H1 (cell line): ENCODE measurements at regions not wholly inside any gene's neighbourhood (a gene's known extent, or its start where the extent isn't known, plus 50 kb on each side); places are given as distances from the start of the nearest gene placed in this dataset.

Source experiments
- CTCF ChIA-PET: fragments of 300-600 bp; sonication (Branson Sonifier 250); formaldehyde crosslinking; loops from one replicate; lab custom pipeline; 2021; ENCODE audit not compliant: partially characterized antibody; lab: Charles Lee
- POLR2A ChIA-PET: fragments of 300-600 bp; sonication (Branson Sonifier 250); formaldehyde crosslinking; loops from one replicate; lab custom pipeline; 2021; ENCODE audit warnings: inconsistent platforms; ENCODE audit not compliant: partially characterized antibody; lab: Charles Lee
- DNase-seq, 2 experiments: peaks; one replicate each; pipeline versions ENCODE4 v3.0.0 to v3.0.0-alpha.2; 2010 to 2022; ENCODE audit warnings: low spot score in 2 of 2, low read depth in 1 of 2, mixed read lengths in 1 of 2
- FAIRE-seq: peaks from 2 replicates; lab custom pipeline; 2011; peaks lifted over from hg19 to GRCh38; lab: Jason Lieb, UNC
- H2AFZ ChIP-seq: 2 replicates; pipeline ENCODE4 v1.8.1; 2012; ENCODE audit warnings: low read length, inconsistent platforms
- H2AK5ac ChIP-seq: 2 replicates; pipeline ENCODE4 v1.6.1; 2013; ENCODE audit warnings: low read depth, low read length
- H2BK120ac ChIP-seq: replicated peaks from 2 replicates; pipeline ENCODE3; 2013; ENCODE audit warnings: low read depth, low read length, inconsistent platforms
- H2BK12ac ChIP-seq: 2 replicates; pipeline ENCODE4 v1.6.1; 2013; ENCODE audit warnings: low read depth, low read length
- H2BK15ac ChIP-seq: 2 replicates; pipeline ENCODE4 v1.6.1; 2013; ENCODE audit warnings: low read length
- H2BK20ac ChIP-seq: 2 replicates; pipeline ENCODE4 v1.6.1; 2013; ENCODE audit warnings: low read length
- H2BK5ac ChIP-seq: 2 replicates; pipeline ENCODE4 v1.6.1; 2013; ENCODE audit warnings: low read depth, low read length
- H3K14ac ChIP-seq: 2 replicates; pipeline ENCODE4 v1.6.1; 2013; ENCODE audit warnings: inconsistent platforms; ENCODE audit not compliant: insufficient read length
- H3K18ac ChIP-seq: 2 replicates; pipeline ENCODE4 v1.6.1; 2013; ENCODE audit warnings: low read length; ENCODE audit errors: extremely low read depth
- H3K23ac ChIP-seq: 2 replicates; pipeline ENCODE4 v1.6.1; 2013; ENCODE audit warnings: inconsistent platforms; ENCODE audit not compliant: insufficient read length
- H3K23me2 ChIP-seq: 2 replicates; pipeline ENCODE4 v1.6.1; 2013; ENCODE audit warnings: low read depth, low read length
- H3K27ac ChIP-seq: 2 replicates; pipeline ENCODE4 v1.6.1; 2011; ENCODE audit warnings: low read depth, low read length, inconsistent platforms
- H3K27me3 ChIP-seq, 4 experiments: replicated peaks in 1 of 4; 1 replicate in 1 of 4; 2 replicates in 3 of 4; pipeline versions ENCODE4 v1.6.1 to v1.8.1; 2011 to 2013; ENCODE audit warnings: low read length in 3 of 4, mild to moderate bottlenecking in 3 of 4, inconsistent platforms in 2 of 4, mixed read lengths in 2 of 4, moderate library complexity in 1 of 4; ENCODE audit not compliant: control insufficient read depth in 3 of 4, insufficient read depth in 3 of 4; ENCODE audit errors: extremely low read depth in 1 of 4
- H3K36me3 ChIP-seq, 4 experiments: 2 replicates each; pipeline versions ENCODE4 v1.6.1 to v1.8.1; 2011 to 2013; ENCODE audit warnings: mild to moderate bottlenecking in 4 of 4, low read length in 3 of 4, moderate library complexity in 2 of 4, control low read depth in 1 of 4, inconsistent platforms in 1 of 4; ENCODE audit not compliant: insufficient read depth in 4 of 4, control insufficient read depth in 2 of 4
- H3K4ac ChIP-seq: replicated peaks from 2 replicates; pipeline ENCODE3; 2013; ENCODE audit warnings: low read length, low read depth, mixed read lengths, inconsistent platforms; ENCODE audit not compliant: insufficient read length
- H3K4me1 ChIP-seq, 4 experiments: replicated peaks in 1 of 4; 1 replicate in 1 of 4; 2 replicates in 3 of 4; pipeline versions ENCODE4 v1.6.1 to v1.8.1; 2011 to 2013; ENCODE audit warnings: low read length in 3 of 4, inconsistent platforms in 2 of 4, mixed read lengths in 1 of 4; ENCODE audit not compliant: insufficient read depth in 4 of 4, control insufficient read depth in 3 of 4
- H3K4me2 ChIP-seq, 2 experiments: 2 replicates each; pipeline versions ENCODE4 v1.6.1 to v1.8.1; 2011 to 2013; ENCODE audit warnings: low read depth in 2 of 2, low read length in 2 of 2, control low read depth in 1 of 2, inconsistent platforms in 1 of 2, mild to moderate bottlenecking in 1 of 2; ENCODE audit not compliant: insufficient read depth in 1 of 2
- H3K4me3 ChIP-seq, 4 experiments: fragments of 200-600, 300-600 bp in 1 of 4; sonication (generic), shearing (Covaris generic), sonication (Bioruptor Twin) in 1 of 4; 2 replicates each; pipeline versions ENCODE4 v1.5.1 to v1.8.1; 2011 to 2016; ENCODE audit warnings: low read length in 4 of 4, low read depth in 3 of 4, control low read depth in 2 of 4, inconsistent platforms in 2 of 4, mild to moderate bottlenecking in 2 of 4, mixed read lengths in 1 of 4, moderate library complexity in 1 of 4; ENCODE audit not compliant: insufficient read depth in 2 of 4; ENCODE audit errors: extremely low read depth in 1 of 4
- H3K56ac ChIP-seq: replicated peaks from 2 replicates; pipeline ENCODE3; 2013; ENCODE audit warnings: low read depth, mild to moderate bottlenecking, mixed read lengths, low read length, inconsistent platforms; ENCODE audit not compliant: insufficient read length
- H3K79me1 ChIP-seq: 2 replicates; pipeline ENCODE4 v1.6.1; 2013; ENCODE audit warnings: low read depth, low read length, control low read depth
- H3K79me2 ChIP-seq, 2 experiments: 2 replicates each; pipeline versions ENCODE4 v1.6.1 to v1.8.1; 2012 to 2013; ENCODE audit warnings: low read length in 2 of 2, mild to moderate bottlenecking in 2 of 2, inconsistent platforms in 1 of 2; ENCODE audit not compliant: insufficient read depth in 2 of 2, control insufficient read depth in 1 of 2
- H3K9ac ChIP-seq, 4 experiments: replicated peaks in 1 of 4; 1 replicate in 1 of 4; 2 replicates in 3 of 4; pipeline versions ENCODE4 v1.6.1 to v1.8.1; 2011 to 2013; ENCODE audit warnings: low read depth in 3 of 4, low read length in 3 of 4, control low read depth in 2 of 4, mild to moderate bottlenecking in 2 of 4, moderate library complexity in 2 of 4, inconsistent platforms in 1 of 4; ENCODE audit errors: extremely low read depth in 1 of 4
- H3K9me3 ChIP-seq, 2 experiments: 2 replicates each; pipeline versions ENCODE4 v1.6.1 to v1.8.1; 2012 to 2013; ENCODE audit warnings: mild to moderate bottlenecking in 2 of 2, moderate library complexity in 2 of 2, control low read depth in 1 of 2, inconsistent platforms in 1 of 2, low read depth in 1 of 2, low read length in 1 of 2, mixed read lengths in 1 of 2; ENCODE audit not compliant: insufficient read depth in 2 of 2
- H4K20me1 ChIP-seq, 2 experiments: replicated peaks in 1 of 2; 2 replicates each; pipeline versions ENCODE3 to v1.8.1; 2011 to 2013; ENCODE audit warnings: inconsistent platforms in 2 of 2, low read length in 2 of 2, mild to moderate bottlenecking in 1 of 2; ENCODE audit not compliant: insufficient read depth in 2 of 2, control insufficient read depth in 1 of 2
- H4K5ac ChIP-seq: 2 replicates; pipeline ENCODE4 v1.6.1; 2013; ENCODE audit warnings: low read length, low read depth, mixed read lengths, inconsistent platforms; ENCODE audit not compliant: insufficient read length
- H4K8ac ChIP-seq: 2 replicates; pipeline ENCODE4 v1.8.0; 2013; ENCODE audit warnings: mild to moderate bottlenecking, moderate library complexity, low read length, inconsistent platforms; ENCODE audit not compliant: insufficient read depth; ENCODE audit errors: extremely low read depth
- H4K91ac ChIP-seq: replicated peaks from 2 replicates; pipeline ENCODE3; 2013; ENCODE audit warnings: low read length, mixed read lengths, inconsistent platforms; ENCODE audit not compliant: insufficient read length
- JUND ChIP-seq: IDR thresholded peaks from 2 replicates; pipeline ENCODE4 v1.6.1; 2011; ENCODE audit warnings: mild to moderate bottlenecking, improper control_type of control experiment, low read length
- MAFK ChIP-seq: IDR thresholded peaks from 2 replicates; pipeline ENCODE4 v1.6.1; 2012; ENCODE audit warnings: low read depth, mild to moderate bottlenecking, improper control_type of control experiment, low read length
- WGBS, 2 experiments: shearing (Covaris generic) in 1 of 2; methylation state at CpG; one replicate each; pipeline versions ENCODE4 v1.1.6 to v1.1.7; 2013 to 2015; ENCODE audit warnings: low lambda C conversion rate in 2 of 2, mixed read lengths in 2 of 2, inconsistent platforms in 1 of 2, low coverage in 1 of 2, missing lambda C conversion rate in 1 of 2; ENCODE audit not compliant: insufficient replicate concordance in 2 of 2, insufficient coverage in 1 of 2, insufficient read length in 1 of 2; ENCODE audit errors: extremely low coverage in 1 of 2, missing lambda C conversion rate in 1 of 2; 5-methylcytosine and 5-hydroxymethylcytosine counted together

GRCh38 chr2:226564667-226565066 is 235.0 kb downstream of the IRS1 start:
- Histone ChIP-seq H3K79me1 (no peaks in the 10 kb centered on the region), H3K14ac (no peak overlapping the region), H3K4me2 (no peak overlapping the region), H3K4me1 (no peaks in the 10 kb centered on the region), H3K27me3 (no peaks in the 10 kb centered on the region), H2AFZ (no peak overlapping the region), H4K20me1 (no peaks in the 10 kb centered on the region), H2BK12ac (no peak overlapping the region), H4K8ac (no peak overlapping the region), H2BK5ac (no peak overlapping the region), H2BK15ac (no peak overlapping the region), H2BK120ac (no peak overlapping the region), H3K9me3 (no peaks in the 10 kb centered on the region), H3K36me3 (no peaks in the 10 kb centered on the region), H3K23me2 (no peaks in the 10 kb centered on the region), H3K9ac (no peak overlapping the region), H4K91ac (no peak overlapping the region), H3K79me2 (no peaks in the 10 kb centered on the region), H2AK5ac (no peak overlapping the region), H2BK20ac (no peak overlapping the region), H3K4ac (no peak overlapping the region), H3K4me3 (no peak overlapping the region), H3K56ac (no peak overlapping the region), H3K18ac (no peak overlapping the region), H4K5ac (no peak overlapping the region), H3K27ac (no peak overlapping the region), H3K23ac (no peak overlapping the region)
- POLR2A ChIA-PET: no interaction called here
- FAIRE-seq (no peak), DNase-seq (no peak)
- 92% methylated on average over 5 of the region's 5 CpGs; no CpG with 5 or more reads in 1 of the 2 experiments for WGBS, 2 experiments
- CTCF ChIA-PET: no interaction called here
- peak; percentile 84 for TF ChIP-seq MAFK
- TF ChIP-seq JUND: no peak
